H9 (cell line): ENCODE measurements at regions not wholly inside any gene's neighbourhood (a gene's known extent, or its start where the extent isn't known, plus 50 kb on each side); places are given as distances from the start of the nearest gene placed in this dataset.

Source experiments
- DNase-seq: peaks from one replicate; pipeline ENCODE4 v3.0.0-alpha.2; 2017
- H2AFZ ChIP-seq: one replicate; pipeline ENCODE4 v1.6.1; 2013; ENCODE audit warnings: mild to moderate bottlenecking, low read length, control low read depth, moderate library complexity
- H2AK5ac ChIP-seq: 2 replicates; pipeline ENCODE4 v1.6.1; 2013; ENCODE audit warnings: low read length, control low read depth, mixed read lengths; ENCODE audit not compliant: insufficient read length
- H2BK120ac ChIP-seq: one replicate; pipeline ENCODE4 v1.6.1; 2013; ENCODE audit warnings: low read depth, mild to moderate bottlenecking, low read length, control low read depth, inconsistent platforms; ENCODE audit not compliant: poor library complexity, severe bottlenecking
- H2BK12ac ChIP-seq: 2 replicates; pipeline ENCODE4 v1.6.1; 2013; ENCODE audit warnings: low read length, control low read depth, mixed read lengths, low read depth; ENCODE audit not compliant: insufficient read length
- H2BK15ac ChIP-seq: 2 replicates; pipeline ENCODE4 v1.6.1; 2013; ENCODE audit warnings: low read depth, low read length, control low read depth
- H2BK20ac ChIP-seq: one replicate; pipeline ENCODE4 v1.6.1; 2013; ENCODE audit warnings: low read depth, mild to moderate bottlenecking, low read length, control low read depth, inconsistent platforms; ENCODE audit not compliant: poor library complexity, severe bottlenecking
- H2BK5ac ChIP-seq: 2 replicates; pipeline ENCODE4 v1.6.1; 2013; ENCODE audit warnings: low read length, control low read depth, mixed read lengths; ENCODE audit not compliant: insufficient read length
- H3K14ac ChIP-seq: 2 replicates; pipeline ENCODE4 v1.6.1; 2013; ENCODE audit warnings: low read length, control low read depth; ENCODE audit not compliant: insufficient read depth
- H3K18ac ChIP-seq: 2 replicates; pipeline ENCODE4 v1.6.1; 2013; ENCODE audit warnings: low read depth, mild to moderate bottlenecking, mixed read lengths, low read length, control low read depth; ENCODE audit not compliant: insufficient read length
- H3K23ac ChIP-seq: 2 replicates; pipeline ENCODE4 v1.6.1; 2013; ENCODE audit warnings: low read length, control low read depth, mixed read lengths, low read depth; ENCODE audit not compliant: insufficient read length
- H3K23me2 ChIP-seq: 2 replicates; pipeline ENCODE4 v1.6.1; 2013; ENCODE audit warnings: low read depth, mild to moderate bottlenecking, mixed read lengths, low read length, control low read depth; ENCODE audit not compliant: insufficient read length, poor library complexity, severe bottlenecking
- H3K27ac ChIP-seq: 2 replicates; pipeline ENCODE4 v1.5.1; 2013; ENCODE audit warnings: low read length, control low read depth, mixed read lengths, low read depth; ENCODE audit not compliant: insufficient read length
- H3K27me3 ChIP-seq: 2 replicates; pipeline ENCODE4 v1.6.1; 2013; ENCODE audit warnings: low read length, control low read depth, inconsistent platforms; ENCODE audit not compliant: insufficient read depth
- H3K4ac ChIP-seq: 2 replicates; pipeline ENCODE4 v1.6.1; 2013; ENCODE audit warnings: low read depth, mild to moderate bottlenecking, control low read depth, inconsistent platforms, low read length, moderate library complexity
- H3K4me1 ChIP-seq: 2 replicates; pipeline ENCODE4 v1.6.1; 2013; ENCODE audit warnings: low read length, control low read depth, inconsistent platforms; ENCODE audit not compliant: insufficient read depth
- H3K4me2 ChIP-seq: 2 replicates; pipeline ENCODE4 v1.6.1; 2013; ENCODE audit warnings: low read length, control low read depth, mixed read lengths; ENCODE audit not compliant: insufficient read length, insufficient read depth
- H3K56ac ChIP-seq: 2 replicates; pipeline ENCODE4 v1.6.1; 2013; ENCODE audit warnings: low read depth, mild to moderate bottlenecking, mixed read lengths, low read length, control low read depth; ENCODE audit not compliant: insufficient read length
- H3K79me1 ChIP-seq: 2 replicates; pipeline ENCODE4 v1.6.1; 2013; ENCODE audit warnings: low read depth, mild to moderate bottlenecking, moderate library complexity, low read length, control low read depth, inconsistent platforms; ENCODE audit not compliant: insufficient read depth, poor library complexity, severe bottlenecking
- H3K79me2 ChIP-seq: 2 replicates; pipeline ENCODE4 v1.6.1; 2013; ENCODE audit warnings: low read length, control low read depth, inconsistent platforms; ENCODE audit not compliant: insufficient read depth
- H3K9ac ChIP-seq: 2 replicates; pipeline ENCODE4 v1.6.1; 2013; ENCODE audit warnings: low read length, control low read depth, mixed read lengths; ENCODE audit not compliant: insufficient read length; ENCODE audit errors: extremely low read depth
- H3K9me3 ChIP-seq: one replicate; pipeline ENCODE4 v1.6.1; 2013; ENCODE audit warnings: low read depth, low read length, inconsistent platforms; ENCODE audit not compliant: control insufficient read depth
- H3T11ph ChIP-seq: one replicate; pipeline ENCODE4 v1.6.1; 2013; ENCODE audit warnings: mild to moderate bottlenecking, low read length, control low read depth, inconsistent platforms
- H4K20me1 ChIP-seq: one replicate; pipeline ENCODE4 v1.6.1; 2013; ENCODE audit not compliant: control insufficient read depth, insufficient read length, insufficient read depth
- H4K5ac ChIP-seq: 2 replicates; pipeline ENCODE4 v1.6.1; 2013; ENCODE audit warnings: low read depth, mild to moderate bottlenecking, mixed read lengths, low read length, control low read depth; ENCODE audit not compliant: insufficient read length
- H4K8ac ChIP-seq: replicated peaks from 2 replicates; pipeline ENCODE4 v1.6.1; 2013; ENCODE audit warnings: low read length, control low read depth, mixed read lengths, low read depth; ENCODE audit not compliant: insufficient read length
- H4K91ac ChIP-seq: 2 replicates; pipeline ENCODE4 v1.6.1; 2013; ENCODE audit warnings: low read depth, mild to moderate bottlenecking, moderate library complexity, mixed read lengths, low read length, control low read depth; ENCODE audit not compliant: insufficient read length
- H3K27ac Mint-ChIP-seq, 3 experiments: 2 replicates in 2 of 3; 3 replicates in 1 of 3; pipeline ENCODE4 v1.8.0; 2020 to 2021; ENCODE audit warnings: mixed read lengths in 3 of 3, mild to moderate bottlenecking in 1 of 3, moderate library complexity in 1 of 3
- H3K27me3 Mint-ChIP-seq: 2 replicates; pipeline ENCODE4 v1.8.0; 2021; ENCODE audit warnings: low read depth, mild to moderate bottlenecking, moderate library complexity, mixed read lengths
- H3K36me3 Mint-ChIP-seq, 3 experiments: 2 replicates in 2 of 3; 3 replicates in 1 of 3; pipeline ENCODE4 v1.8.0; 2020 to 2021; ENCODE audit warnings: low read depth in 3 of 3, mixed read lengths in 3 of 3; ENCODE audit not compliant: insufficient read depth in 1 of 3
- H3K4me1 Mint-ChIP-seq, 2 experiments: 2 replicates each; pipeline ENCODE4 v1.8.0; 2020; ENCODE audit warnings: mixed read lengths in 2 of 2
- H3K4me3 Mint-ChIP-seq, 2 experiments: 2 replicates in 1 of 2; 3 replicates in 1 of 2; pipeline ENCODE4 v1.8.0; 2020 to 2021; ENCODE audit warnings: mild to moderate bottlenecking in 2 of 2, mixed read lengths in 2 of 2, moderate library complexity in 1 of 2
- H3K9me3 Mint-ChIP-seq, 2 experiments: 2 replicates in 1 of 2; 3 replicates in 1 of 2; pipeline ENCODE4 v1.8.0; 2020; ENCODE audit warnings: mild to moderate bottlenecking in 2 of 2, mixed read lengths in 2 of 2, moderate library complexity in 1 of 2
- WGBS: extraction: QIAGEN DNeasy Blood & Tissue Kit; methylation state at CpG from one replicate; pipeline ENCODE4 v1.1.7; 2013; ENCODE audit warnings: missing lambda C conversion rate, low lambda C conversion rate, mixed read lengths; ENCODE audit not compliant: insufficient read length; ENCODE audit errors: extremely low coverage; 5-methylcytosine and 5-hydroxymethylcytosine counted together
- TF ChIP-seq, protein P1 (sequence below): fragments of 200-600 bp; sonication (generic); conservative IDR thresholded peaks from 3 replicates; pipeline ENCODE4 v1.8.0; 2021; ENCODE audit warnings: antibody characterized with exemption, mild to moderate bottlenecking

DNA sequence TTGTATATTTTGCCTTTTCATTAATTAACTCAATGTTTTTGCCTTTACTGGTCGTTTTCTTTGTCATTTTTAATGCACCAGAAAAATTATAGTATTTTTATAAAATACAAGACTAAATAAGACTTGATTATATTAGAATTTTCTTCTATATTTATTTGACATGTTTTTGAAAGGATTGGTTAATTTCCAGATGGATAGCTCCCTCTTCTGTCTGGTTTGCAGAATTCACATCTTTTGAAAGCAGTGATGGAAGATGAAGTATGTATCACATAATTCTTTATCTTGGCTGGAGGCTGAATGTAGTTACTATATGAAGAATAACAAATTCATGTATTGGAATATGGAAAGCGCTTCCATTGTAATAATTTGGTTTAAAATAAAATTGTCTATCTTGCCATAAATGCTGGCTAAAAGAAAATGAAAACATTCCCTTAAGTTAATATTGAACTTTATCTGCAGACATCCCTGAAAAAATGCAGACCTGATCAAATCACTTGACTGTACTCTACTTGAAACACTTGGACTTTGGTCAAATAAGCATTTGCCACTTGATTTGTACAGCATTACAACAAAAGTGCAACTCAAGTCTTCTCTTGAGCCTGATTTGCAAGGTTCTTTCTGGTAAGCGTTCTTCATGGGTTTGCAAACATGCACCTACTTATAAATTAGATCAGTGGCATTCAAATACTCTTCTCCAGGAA, 86.3 kb upstream of the EFEMP1 start:
- Mint-ChIP-seq H3K36me3 (no peaks in the 10 kb centered on the region), H3K27ac (no peak overlapping the region), H3K27me3 (no peaks in the 10 kb centered on the region), H3K9me3 (no peaks in the 10 kb centered on the region), H3K4me1 (peaks cover 5 to 8% of the 10 kb centered on the region in 2 experiments), H3K4me3 (no peak overlapping the region)
- Histone ChIP-seq H3K56ac (no peak overlapping the region), H3K4me1 (no peaks in the 10 kb centered on the region; the same call in 1 of the 2 replicates), H3K23ac (no peak overlapping the region), H3K27me3 (no peaks in the 10 kb centered on the region), H3K23me2 (no peaks in the 10 kb centered on the region), H2BK120ac (no peak overlapping the region), H3K79me1 (no peaks in the 10 kb centered on the region), H3K18ac (no peak overlapping the region), H3K4me2 (no peak overlapping the region), H3K9me3 (no peaks in the 10 kb centered on the region), H3T11ph (no peak overlapping the region), H2AK5ac (no peak overlapping the region), H2BK5ac (no peak overlapping the region), H2BK12ac (no peak overlapping the region), H2BK20ac (no peak overlapping the region), H3K4ac (no peak overlapping the region), H4K8ac (no peak overlapping the region), H2BK15ac (no peak overlapping the region), H3K27ac (no peak overlapping the region), H4K20me1 (no peaks in the 10 kb centered on the region), H2AFZ (no peak overlapping the region), H3K79me2 (no peaks in the 10 kb centered on the region), H4K5ac (no peak overlapping the region), H4K91ac (no peak overlapping the region), H3K14ac (no peak overlapping the region), H3K9ac (no peak overlapping the region)
- TF ChIP-seq, protein P1, sequence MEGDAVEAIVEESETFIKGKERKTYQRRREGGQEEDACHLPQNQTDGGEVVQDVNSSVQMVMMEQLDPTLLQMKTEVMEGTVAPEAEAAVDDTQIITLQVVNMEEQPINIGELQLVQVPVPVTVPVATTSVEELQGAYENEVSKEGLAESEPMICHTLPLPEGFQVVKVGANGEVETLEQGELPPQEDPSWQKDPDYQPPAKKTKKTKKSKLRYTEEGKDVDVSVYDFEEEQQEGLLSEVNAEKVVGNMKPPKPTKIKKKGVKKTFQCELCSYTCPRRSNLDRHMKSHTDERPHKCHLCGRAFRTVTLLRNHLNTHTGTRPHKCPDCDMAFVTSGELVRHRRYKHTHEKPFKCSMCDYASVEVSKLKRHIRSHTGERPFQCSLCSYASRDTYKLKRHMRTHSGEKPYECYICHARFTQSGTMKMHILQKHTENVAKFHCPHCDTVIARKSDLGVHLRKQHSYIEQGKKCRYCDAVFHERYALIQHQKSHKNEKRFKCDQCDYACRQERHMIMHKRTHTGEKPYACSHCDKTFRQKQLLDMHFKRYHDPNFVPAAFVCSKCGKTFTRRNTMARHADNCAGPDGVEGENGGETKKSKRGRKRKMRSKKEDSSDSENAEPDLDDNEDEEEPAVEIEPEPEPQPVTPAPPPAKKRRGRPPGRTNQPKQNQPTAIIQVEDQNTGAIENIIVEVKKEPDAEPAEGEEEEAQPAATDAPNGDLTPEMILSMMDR: peak; percentile 83
- WGBS: no CpG with 5 or more reads among the region's 3 CpGs
- DNase-seq: no peak
